H9 (cell line): ENCODE measurements at regions not wholly inside any gene's neighbourhood (a gene's known extent, or its start where the extent isn't known, plus 50 kb on each side); places are given as distances from the start of the nearest gene placed in this dataset.

ENCODE experiments used
- DNase-seq: peaks from one replicate; pipeline ENCODE4 v3.0.0-alpha.2; 2017
- H2AFZ ChIP-seq: one replicate; pipeline ENCODE4 v1.6.1; 2013; ENCODE audit warnings: mild to moderate bottlenecking, low read length, control low read depth, moderate library complexity
- H2AK5ac ChIP-seq: 2 replicates; pipeline ENCODE4 v1.6.1; 2013; ENCODE audit warnings: low read length, control low read depth, mixed read lengths; ENCODE audit not compliant: insufficient read length
- H2BK120ac ChIP-seq: one replicate; pipeline ENCODE4 v1.6.1; 2013; ENCODE audit warnings: low read depth, mild to moderate bottlenecking, low read length, control low read depth, inconsistent platforms; ENCODE audit not compliant: poor library complexity, severe bottlenecking
- H2BK12ac ChIP-seq: 2 replicates; pipeline ENCODE4 v1.6.1; 2013; ENCODE audit warnings: low read length, control low read depth, mixed read lengths, low read depth; ENCODE audit not compliant: insufficient read length
- H2BK15ac ChIP-seq: 2 replicates; pipeline ENCODE4 v1.6.1; 2013; ENCODE audit warnings: low read depth, low read length, control low read depth
- H2BK20ac ChIP-seq: one replicate; pipeline ENCODE4 v1.6.1; 2013; ENCODE audit warnings: low read depth, mild to moderate bottlenecking, low read length, control low read depth, inconsistent platforms; ENCODE audit not compliant: poor library complexity, severe bottlenecking
- H2BK5ac ChIP-seq: 2 replicates; pipeline ENCODE4 v1.6.1; 2013; ENCODE audit warnings: low read length, control low read depth, mixed read lengths; ENCODE audit not compliant: insufficient read length
- H3K14ac ChIP-seq: 2 replicates; pipeline ENCODE4 v1.6.1; 2013; ENCODE audit warnings: low read length, control low read depth; ENCODE audit not compliant: insufficient read depth
- H3K18ac ChIP-seq: 2 replicates; pipeline ENCODE4 v1.6.1; 2013; ENCODE audit warnings: low read depth, mild to moderate bottlenecking, mixed read lengths, low read length, control low read depth; ENCODE audit not compliant: insufficient read length
- H3K23ac ChIP-seq: 2 replicates; pipeline ENCODE4 v1.6.1; 2013; ENCODE audit warnings: low read length, control low read depth, mixed read lengths, low read depth; ENCODE audit not compliant: insufficient read length
- H3K23me2 ChIP-seq: 2 replicates; pipeline ENCODE4 v1.6.1; 2013; ENCODE audit warnings: low read depth, mild to moderate bottlenecking, mixed read lengths, low read length, control low read depth; ENCODE audit not compliant: insufficient read length, poor library complexity, severe bottlenecking
- H3K27ac ChIP-seq: 2 replicates; pipeline ENCODE4 v1.5.1; 2013; ENCODE audit warnings: low read length, control low read depth, mixed read lengths, low read depth; ENCODE audit not compliant: insufficient read length
- H3K27me3 ChIP-seq: 2 replicates; pipeline ENCODE4 v1.6.1; 2013; ENCODE audit warnings: low read length, control low read depth, inconsistent platforms; ENCODE audit not compliant: insufficient read depth
- H3K4ac ChIP-seq: 2 replicates; pipeline ENCODE4 v1.6.1; 2013; ENCODE audit warnings: low read depth, mild to moderate bottlenecking, control low read depth, inconsistent platforms, low read length, moderate library complexity
- H3K4me1 ChIP-seq: 2 replicates; pipeline ENCODE4 v1.6.1; 2013; ENCODE audit warnings: low read length, control low read depth, inconsistent platforms; ENCODE audit not compliant: insufficient read depth
- H3K4me2 ChIP-seq: 2 replicates; pipeline ENCODE4 v1.6.1; 2013; ENCODE audit warnings: low read length, control low read depth, mixed read lengths; ENCODE audit not compliant: insufficient read length, insufficient read depth
- H3K56ac ChIP-seq: 2 replicates; pipeline ENCODE4 v1.6.1; 2013; ENCODE audit warnings: low read depth, mild to moderate bottlenecking, mixed read lengths, low read length, control low read depth; ENCODE audit not compliant: insufficient read length
- H3K79me1 ChIP-seq: 2 replicates; pipeline ENCODE4 v1.6.1; 2013; ENCODE audit warnings: low read depth, mild to moderate bottlenecking, moderate library complexity, low read length, control low read depth, inconsistent platforms; ENCODE audit not compliant: insufficient read depth, poor library complexity, severe bottlenecking
- H3K79me2 ChIP-seq: 2 replicates; pipeline ENCODE4 v1.6.1; 2013; ENCODE audit warnings: low read length, control low read depth, inconsistent platforms; ENCODE audit not compliant: insufficient read depth
- H3K9ac ChIP-seq: 2 replicates; pipeline ENCODE4 v1.6.1; 2013; ENCODE audit warnings: low read length, control low read depth, mixed read lengths; ENCODE audit not compliant: insufficient read length; ENCODE audit errors: extremely low read depth
- H3K9me3 ChIP-seq: one replicate; pipeline ENCODE4 v1.6.1; 2013; ENCODE audit warnings: low read depth, low read length, inconsistent platforms; ENCODE audit not compliant: control insufficient read depth
- H3T11ph ChIP-seq: one replicate; pipeline ENCODE4 v1.6.1; 2013; ENCODE audit warnings: mild to moderate bottlenecking, low read length, control low read depth, inconsistent platforms
- H4K20me1 ChIP-seq: one replicate; pipeline ENCODE4 v1.6.1; 2013; ENCODE audit not compliant: control insufficient read depth, insufficient read length, insufficient read depth
- H4K5ac ChIP-seq: 2 replicates; pipeline ENCODE4 v1.6.1; 2013; ENCODE audit warnings: low read depth, mild to moderate bottlenecking, mixed read lengths, low read length, control low read depth; ENCODE audit not compliant: insufficient read length
- H4K8ac ChIP-seq: replicated peaks from 2 replicates; pipeline ENCODE4 v1.6.1; 2013; ENCODE audit warnings: low read length, control low read depth, mixed read lengths, low read depth; ENCODE audit not compliant: insufficient read length
- H4K91ac ChIP-seq: 2 replicates; pipeline ENCODE4 v1.6.1; 2013; ENCODE audit warnings: low read depth, mild to moderate bottlenecking, moderate library complexity, mixed read lengths, low read length, control low read depth; ENCODE audit not compliant: insufficient read length
- H3K27ac Mint-ChIP-seq, 3 experiments: 2 replicates in 2 of 3; 3 replicates in 1 of 3; pipeline ENCODE4 v1.8.0; 2020 to 2021; ENCODE audit warnings: mixed read lengths in 3 of 3, mild to moderate bottlenecking in 1 of 3, moderate library complexity in 1 of 3
- H3K27me3 Mint-ChIP-seq: 2 replicates; pipeline ENCODE4 v1.8.0; 2021; ENCODE audit warnings: low read depth, mild to moderate bottlenecking, moderate library complexity, mixed read lengths
- H3K36me3 Mint-ChIP-seq, 3 experiments: 2 replicates in 2 of 3; 3 replicates in 1 of 3; pipeline ENCODE4 v1.8.0; 2020 to 2021; ENCODE audit warnings: low read depth in 3 of 3, mixed read lengths in 3 of 3; ENCODE audit not compliant: insufficient read depth in 1 of 3
- H3K4me1 Mint-ChIP-seq, 2 experiments: 2 replicates each; pipeline ENCODE4 v1.8.0; 2020; ENCODE audit warnings: mixed read lengths in 2 of 2
- H3K4me3 Mint-ChIP-seq, 2 experiments: 2 replicates in 1 of 2; 3 replicates in 1 of 2; pipeline ENCODE4 v1.8.0; 2020 to 2021; ENCODE audit warnings: mild to moderate bottlenecking in 2 of 2, mixed read lengths in 2 of 2, moderate library complexity in 1 of 2
- H3K9me3 Mint-ChIP-seq, 2 experiments: 2 replicates in 1 of 2; 3 replicates in 1 of 2; pipeline ENCODE4 v1.8.0; 2020; ENCODE audit warnings: mild to moderate bottlenecking in 2 of 2, mixed read lengths in 2 of 2, moderate library complexity in 1 of 2
- CTCF ChIP-seq: fragments of 200-600 bp; sonication (generic); conservative IDR thresholded peaks from 3 replicates; pipeline ENCODE4 v1.8.0; 2021; ENCODE audit warnings: antibody characterized with exemption, mild to moderate bottlenecking
- WGBS: extraction: QIAGEN DNeasy Blood & Tissue Kit; methylation state at CpG from one replicate; pipeline ENCODE4 v1.1.7; 2013; ENCODE audit warnings: missing lambda C conversion rate, low lambda C conversion rate, mixed read lengths; ENCODE audit not compliant: insufficient read length; ENCODE audit errors: extremely low coverage; 5-methylcytosine and 5-hydroxymethylcytosine counted together

DNA sequence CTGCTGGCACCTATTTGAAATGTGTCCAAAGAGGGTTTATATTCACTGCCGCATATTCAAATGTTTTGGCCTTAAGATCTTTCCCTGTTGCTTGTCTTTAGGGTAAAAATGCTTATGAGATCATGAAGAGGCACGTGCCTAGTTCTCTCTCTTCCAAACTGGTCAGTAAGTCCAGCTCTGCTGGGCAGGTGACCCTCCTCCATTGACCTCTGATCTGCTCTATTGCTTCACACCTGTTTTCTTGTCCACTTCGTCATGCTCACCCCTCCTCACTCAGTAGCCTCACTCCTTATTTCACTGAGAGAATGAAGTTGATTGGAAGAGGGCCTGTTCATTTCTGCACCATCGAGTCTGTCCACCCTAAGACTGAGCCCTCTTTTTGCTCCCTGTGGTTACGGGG lies 140.5 kb upstream of the COBL start:
- H3K4me1 ChIP-seq, result peaks cover 2% of the 10 kb centered on the region; the same call in 1 of the 2 replicates
- H3K36me3 Mint-ChIP-seq, result peaks cover 0 to 3% (median 0%) of the 10 kb centered on the region in 3 experiments; a peak in 1 of 7 replicates
- peaks cover 12% of the 10 kb centered on the region for H3K27me3 Mint-ChIP-seq
- H3K9me3 ChIP-seq, result no peaks in the 10 kb centered on the region
- no peaks in the 10 kb centered on the region for H4K20me1 ChIP-seq
- H3K56ac ChIP-seq, result no peak overlapping the region
- DNase-seq, result no peak
- no peak overlapping the region for H2AFZ ChIP-seq
- H3K79me2 ChIP-seq, result no peaks in the 10 kb centered on the region
- no peaks in the 10 kb centered on the region for H3K27me3 ChIP-seq
- H3T11ph ChIP-seq, result no peak overlapping the region
- no peak overlapping the region for H3K18ac ChIP-seq
- no peak overlapping the region for H4K5ac ChIP-seq
- no peak overlapping the region for H2BK15ac ChIP-seq
- H3K79me1 ChIP-seq, result no peaks in the 10 kb centered on the region
- H3K9ac ChIP-seq, result no peak overlapping the region
- peak overlapping the region in 1 of 3 experiments; percentile 4; a peak in 1 of 7 replicates for H3K27ac Mint-ChIP-seq
- H3K27ac ChIP-seq, result no peak overlapping the region
- no peak overlapping the region for H3K23ac ChIP-seq
- H3K4ac ChIP-seq, result no peak overlapping the region
- no peak overlapping the region for H3K14ac ChIP-seq
- no peak overlapping the region for H3K4me2 ChIP-seq
- H4K8ac ChIP-seq, result no peak overlapping the region
- no peak overlapping the region for H3K4me3 Mint-ChIP-seq
- no peak overlapping the region for H2BK12ac ChIP-seq
- H3K4me1 Mint-ChIP-seq, result peaks cover 49 to 56% of the 10 kb centered on the region in 2 experiments
- H2BK120ac ChIP-seq, result no peak overlapping the region
- no peak overlapping the region for H2BK20ac ChIP-seq
- no peak overlapping the region for H2BK5ac ChIP-seq
- no peaks in the 10 kb centered on the region for H3K9me3 Mint-ChIP-seq
- no peak for TF ChIP-seq CTCF
- H2AK5ac ChIP-seq, result no peak overlapping the region
- no peaks in the 10 kb centered on the region for H3K23me2 ChIP-seq
- no peak overlapping the region for H4K91ac ChIP-seq
- WGBS, result no CpG with 5 or more reads among the region's 5 CpGs
